GM12878 (cell line): ENCODE measurements at regions not wholly inside any gene's neighbourhood (a gene's known extent, or its start where the extent isn't known, plus 50 kb on each side); places are given as distances from the start of the nearest gene placed in this dataset.

Source experiments
- ATAC-seq: fragments of 200-7000 bp; cut with Tn5 transposase; 3 replicates; pipeline ENCODE4 v1.9.1; 2020; ENCODE audit warnings: mild to moderate bottlenecking, moderate library complexity
- BruUV-seq: library from RNA; stranded (reverse); fragments of 400-500 nt; replicated peaks from 2 replicates; lab custom pipeline; 2021; lab: Mats Ljungman, UMichigan
- CTCF ChIA-PET: fragments of 300-600 bp; sonication (Branson Sonifier 250); formaldehyde crosslinking; extraction: SDS; loops from one replicate; lab custom pipeline; 2021; ENCODE audit warnings: inconsistent platforms; lab: Yijun Ruan, JAX
- POLR2A ChIA-PET: fragments of 350-600 bp; formaldehyde crosslinking; extraction: SDS; loops from one replicate; lab custom pipeline; 2021; ENCODE audit warnings: inconsistent platforms; lab: Charles Lee
- RAD21 ChIA-PET: fragments of 300-600 bp; sonication (Branson Sonifier 250); formaldehyde crosslinking; loops from one replicate; lab custom pipeline; 2023; ENCODE audit warnings: antibody characterized with exemption; ENCODE audit not compliant: unreplicated experiment; lab: Charles Lee
- SMC1A ChIA-PET: fragments of 300-600 bp; sonication (Branson Sonifier 250); formaldehyde crosslinking; loops from one replicate; lab custom pipeline; 2023; ENCODE audit not compliant: unreplicated experiment, uncharacterized antibody; lab: Charles Lee
- DNase-seq: peaks from one replicate; pipeline ENCODE4 v3.0.0-alpha.2; 2011; ENCODE audit warnings: low read depth, low spot score
- FAIRE-seq: peaks from 3 replicates; lab custom pipeline; 2011; peaks lifted over from hg19 to GRCh38; lab: Jason Lieb, UNC
- H2AFZ ChIP-seq: 2 replicates; pipeline ENCODE4 v1.6.0; 2011; ENCODE audit warnings: low read depth, low read length, control low read depth; ENCODE audit not compliant: control insufficient read depth
- H3K27ac ChIP-seq: 2 replicates; pipeline ENCODE4 v1.5.1; 2011; ENCODE audit warnings: control low read depth; ENCODE audit not compliant: control insufficient read depth, insufficient read depth
- H3K27me3 ChIP-seq, 2 experiments: replicated peaks in 1 of 2; 2 replicates each; pipeline versions ENCODE4 v1.6.0 to v1.6.1; 2011; ENCODE audit warnings: low read length in 1 of 2; ENCODE audit not compliant: control insufficient read depth in 2 of 2, insufficient read depth in 2 of 2
- H3K36me3 ChIP-seq, 2 experiments: 2 replicates each; pipeline ENCODE4 v1.5.1; 2011; ENCODE audit warnings: low read length in 1 of 2; ENCODE audit not compliant: control insufficient read depth in 2 of 2, insufficient read depth in 2 of 2
- H3K4me1 ChIP-seq: 2 replicates; pipeline ENCODE4 v1.6.1; 2011; ENCODE audit warnings: mild to moderate bottlenecking, low read length, moderate library complexity, mixed read lengths; ENCODE audit not compliant: control insufficient read depth, insufficient read depth
- H3K4me2 ChIP-seq: 2 replicates; pipeline ENCODE4 v1.6.0; 2011; ENCODE audit warnings: control low read depth; ENCODE audit not compliant: control insufficient read depth, insufficient read depth
- H3K4me3 ChIP-seq: fragments of 200-600 bp; sonication (generic); 2 replicates; pipeline ENCODE4 v1.5.1; 2016
- H3K79me2 ChIP-seq: 2 replicates; pipeline ENCODE4 v1.6.0; 2011; ENCODE audit warnings: low read length; ENCODE audit not compliant: control insufficient read depth, insufficient read depth
- H3K9ac ChIP-seq: 2 replicates; pipeline ENCODE4 v1.8.0; 2011; ENCODE audit warnings: low read length, control low read depth, mixed read lengths; ENCODE audit not compliant: control insufficient read depth, insufficient read depth
- H3K9me3 ChIP-seq: replicated peaks from 3 replicates; pipeline ENCODE4 v1.5.1; 2011; ENCODE audit warnings: mild to moderate bottlenecking, low read length; ENCODE audit not compliant: control insufficient read depth, insufficient read depth
- H4K20me1 ChIP-seq: 2 replicates; pipeline ENCODE4 v1.6.0; 2011; ENCODE audit not compliant: control insufficient read depth, insufficient read depth
- BACH1 ChIP-seq: fragments of 450-650 bp; IDR thresholded peaks from 2 replicates; pipeline ENCODE4 v1.6.1; 2017; ENCODE audit warnings: mild to moderate bottlenecking, borderline replicate concordance
- BHLHE40 ChIP-seq, 2 experiments: fragments of 450-650 bp in 1 of 2; IDR thresholded peaks; 2 replicates each; pipeline ENCODE4 v1.6.1; 2011 to 2017; ENCODE audit warnings: low read depth in 2 of 2, borderline replicate concordance in 1 of 2, improper control_type of control experiment in 1 of 2, low read length in 1 of 2, mild to moderate bottlenecking in 1 of 2
- CUX1 ChIP-seq: IDR thresholded peaks from 2 replicates; pipeline ENCODE4 v1.6.1; 2012; ENCODE audit warnings: improper control_type of control experiment, low read depth, low read length; ENCODE audit not compliant: insufficient replicate concordance
- WGBS: methylation state at CpG from one replicate; pipeline ENCODE4 v1.1.6; 2016; ENCODE audit warnings: low lambda C conversion rate; ENCODE audit not compliant: insufficient replicate concordance, insufficient coverage; ENCODE audit errors: missing lambda C conversion rate; 5-methylcytosine and 5-hydroxymethylcytosine counted together
- in situ Hi-C: fragments of 300-500 bp; cut with MboI; formaldehyde crosslinking; loops from 9 replicates; pipeline ENCODE4 v1.14.3; 2018; ENCODE audit warnings: mixed read lengths
- intact Hi-C: fragments of 100-400 bp; cut with micrococcal nuclease; formaldehyde crosslinking; loops from one replicate; pipeline ENCODE4 v1.14.2; 2022; ENCODE audit not compliant: unreplicated experiment

DNA sequence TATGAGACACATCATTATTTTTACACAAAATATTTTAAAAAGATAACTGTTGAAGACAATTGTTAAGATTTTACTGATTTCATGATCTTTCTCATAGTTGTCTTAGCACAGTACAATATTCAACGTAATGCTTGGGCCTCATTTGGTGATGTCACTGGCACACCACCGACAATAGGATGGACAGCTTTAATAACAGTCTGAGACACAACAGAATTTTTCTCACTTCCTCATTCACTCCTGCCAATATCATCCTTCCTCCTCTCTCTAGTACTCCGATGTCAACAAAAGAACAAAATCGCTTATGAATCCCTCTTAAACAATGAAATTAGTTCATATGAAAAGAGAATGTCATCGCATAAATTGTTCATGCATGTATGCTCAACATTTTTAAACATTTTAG lies 461.9 kb upstream of the CDH7 start:
- intact Hi-C loops = no loop called here
- H3K4me1 ChIP-seq = no peaks in the 10 kb centered on the region
- TF ChIP-seq BHLHE40 (IDR thresholded peaks at IDR 0.05; ENCODE audit: borderline replicate concordance in 1 of 2, low read depth in 2 of 2, low read length in 1 of 2) (0 out of 4 replicates have a peak, but pooled peaks of 1 of the 2 experiments have one; percentile 15), BACH1 (no peak), CUX1 (no peak)
- TF ChIP-seq, all 136 proteins: peak for 1
- H3K9ac ChIP-seq = no peak overlapping the region
- H3K4me2 ChIP-seq = no peak overlapping the region
- in situ Hi-C loops = loop anchor here (25.0 kb wide), 1 partner anchor 98 kb away; no protein-coding TSS in a partner anchor
- no peak overlapping the region for H3K27ac ChIP-seq
- H4K20me1 ChIP-seq = no peaks in the 10 kb centered on the region
- H3K4me3 ChIP-seq = no peak overlapping the region
- ATAC-seq = 0 out of 3 replicates have a peak, but pooled peaks have one; percentile 28
- ChIA-PET CTCF (no interaction called here), POLR2A (no interaction called here), SMC1A (no interaction called here), RAD21 (no interaction called here)
- no TSS peak for BruUV-seq
- no peak for DNase-seq
- 66% methylated on average over 5 of the region's 5 CpGs for WGBS
- H2AFZ ChIP-seq = no peak overlapping the region
- no peak for FAIRE-seq
- H3K9me3 ChIP-seq = no peaks in the 10 kb centered on the region
- H3K27me3 ChIP-seq = no peaks in the 10 kb centered on the region
- H3K79me2 ChIP-seq = no peaks in the 10 kb centered on the region
- H3K36me3 ChIP-seq = no peaks in the 10 kb centered on the region
